ENCODE measurements at regions not wholly inside any gene's neighbourhood (a gene's known extent, or its start where the extent isn't known, plus 50 kb on each side); places are given as distances from the start of the nearest gene placed in this dataset.

GRCh38 chr2:60603533-60604190 is 50.2 kb upstream of the BCL11A start:
- ChIA-PET CTCF (no interaction called here), POLR2A (no interaction called here)
- H3K4me3 ChIP-seq (ENCODE audit: low read depth, low read length): no peak overlapping the region
- TF ChIP-seq, protein P1, sequence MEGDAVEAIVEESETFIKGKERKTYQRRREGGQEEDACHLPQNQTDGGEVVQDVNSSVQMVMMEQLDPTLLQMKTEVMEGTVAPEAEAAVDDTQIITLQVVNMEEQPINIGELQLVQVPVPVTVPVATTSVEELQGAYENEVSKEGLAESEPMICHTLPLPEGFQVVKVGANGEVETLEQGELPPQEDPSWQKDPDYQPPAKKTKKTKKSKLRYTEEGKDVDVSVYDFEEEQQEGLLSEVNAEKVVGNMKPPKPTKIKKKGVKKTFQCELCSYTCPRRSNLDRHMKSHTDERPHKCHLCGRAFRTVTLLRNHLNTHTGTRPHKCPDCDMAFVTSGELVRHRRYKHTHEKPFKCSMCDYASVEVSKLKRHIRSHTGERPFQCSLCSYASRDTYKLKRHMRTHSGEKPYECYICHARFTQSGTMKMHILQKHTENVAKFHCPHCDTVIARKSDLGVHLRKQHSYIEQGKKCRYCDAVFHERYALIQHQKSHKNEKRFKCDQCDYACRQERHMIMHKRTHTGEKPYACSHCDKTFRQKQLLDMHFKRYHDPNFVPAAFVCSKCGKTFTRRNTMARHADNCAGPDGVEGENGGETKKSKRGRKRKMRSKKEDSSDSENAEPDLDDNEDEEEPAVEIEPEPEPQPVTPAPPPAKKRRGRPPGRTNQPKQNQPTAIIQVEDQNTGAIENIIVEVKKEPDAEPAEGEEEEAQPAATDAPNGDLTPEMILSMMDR (IDR thresholded peaks at IDR 0.05; ENCODE audit: insufficient read depth, low read length, missing control alignments): no peak
- no peak for DNase-seq (ENCODE audit: low read depth, low spot score)

DNA sequence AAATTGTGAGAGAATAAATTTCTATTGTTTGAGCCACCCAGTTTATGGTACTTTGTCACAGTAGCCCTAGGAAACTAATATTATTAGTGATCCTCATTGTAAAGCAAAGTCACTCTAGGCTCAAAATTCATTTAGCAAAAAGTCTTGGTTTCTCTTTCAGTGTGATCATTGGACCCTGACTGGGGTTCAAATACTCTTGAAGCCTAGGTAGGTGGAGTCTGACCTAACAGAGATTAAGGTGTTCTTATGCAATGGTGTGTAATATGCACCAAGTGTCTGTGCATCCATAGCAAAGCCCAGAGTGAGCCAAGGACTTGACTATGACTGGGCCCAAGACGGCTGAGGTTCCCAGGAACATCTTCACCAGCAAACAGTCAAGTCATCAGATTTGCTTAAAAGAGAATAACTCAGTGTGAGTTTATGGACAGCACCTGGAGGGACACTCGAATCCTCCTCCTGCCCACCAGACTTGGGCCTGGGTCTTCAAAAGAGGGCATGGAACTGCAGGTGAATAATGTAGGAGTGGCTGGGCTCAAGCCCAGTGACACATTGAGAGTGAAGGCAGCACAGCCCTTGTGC is 51.1 kb upstream of the BCL11A start:
- no peak overlapping the region for H3K4me3 ChIP-seq (ENCODE audit: low read depth, low read length)
- DNase-seq (ENCODE audit: low read depth, low spot score): no peak
- TF ChIP-seq, protein P1 (IDR thresholded peaks at IDR 0.05; ENCODE audit: insufficient read depth, low read length, missing control alignments): no peak
- CTCF ChIA-PET: no interaction called here
- POLR2A ChIA-PET: no interaction called here

- DNase-seq (ENCODE audit: low read depth, low spot score): no peak
- TF ChIP-seq, protein P1 (IDR thresholded peaks at IDR 0.05; ENCODE audit: insufficient read depth, low read length, missing control alignments): no peak
- CTCF ChIA-PET: no interaction called here
- H3K4me3 ChIP-seq (ENCODE audit: low read depth, low read length): no peak overlapping the region
- POLR2A ChIA-PET: no interaction called here
These were observed 52.4 kb upstream of the BCL11A start for GRCh38 chr2:60605866-60606265.

GRCh38 chr2:60608679-60609078 is 55.2 kb upstream of the BCL11A start:
- CTCF ChIA-PET: no interaction called here
- no peak overlapping the region for H3K4me3 ChIP-seq (ENCODE audit: low read depth, low read length)
- POLR2A ChIA-PET: no interaction called here
- TF ChIP-seq, protein P1 (IDR thresholded peaks at IDR 0.05; ENCODE audit: insufficient read depth, low read length, missing control alignments): no peak
- DNase-seq (ENCODE audit: low read depth, low spot score): no peak

- ChIA-PET POLR2A (no interaction called here), CTCF (no interaction called here)
- no peak for DNase-seq (ENCODE audit: low read depth, low spot score)
- TF ChIP-seq, protein P1 (IDR thresholded peaks at IDR 0.05; ENCODE audit: insufficient read depth, low read length, missing control alignments): no peak
- no peak overlapping the region for H3K4me3 ChIP-seq (ENCODE audit: low read depth, low read length)
These were observed 58.6 kb upstream of the BCL11A start for GRCh38 chr2:60612033-60612432.

- no peak for DNase-seq (ENCODE audit: low read depth, low spot score)
- POLR2A ChIA-PET: no interaction called here
These were observed 60.9 kb upstream of the BCL11A start for GRCh38 chr2:60614319-60614718.

More at GRCh38 chr2:60614319-60614718, 60.9 kb upstream of the BCL11A start:
- TF ChIP-seq, protein P1 (IDR thresholded peaks at IDR 0.05; ENCODE audit: insufficient read depth, low read length, missing control alignments): no peak
- H3K4me3 ChIP-seq (ENCODE audit: low read depth, low read length): no peak overlapping the region
- CTCF ChIA-PET: no interaction called here
